ENCODE measurements at regions not wholly inside any gene's neighbourhood (a gene's known extent, or its start where the extent isn't known, plus 50 kb on each side); places are given as distances from the start of the nearest gene placed in this dataset.
"Not testable (repeated sequence)": the region's sequence is repeated elsewhere in the genome, so short reads cannot be mapped to it uniquely, and the experiment has no call there.

- not testable (repeated sequence) for TF ChIP-seq POLR2AphosphoS5 (IDR thresholded peaks at IDR 0.05; ENCODE audit: borderline replicate concordance, low read depth, low read length); EZH2 (IDR thresholded peaks at IDR 0.05); FOXP2 (optimal IDR thresholded peaks at IDR 0.05; ENCODE audit: control extremely low read depth, extremely low read length, insufficient read depth)
Observed at GRCh38 chr15:84153655-84154140, 81.9 kb upstream of the GOLGA6L4 start.
